ENCODE measurements at regions not wholly inside any gene's neighbourhood (a gene's known extent, or its start where the extent isn't known, plus 50 kb on each side); places are given as distances from the start of the nearest gene placed in this dataset.

GRCh38 chr12:94716339-94716738, 66.0 kb upstream of the TMCC3 start:
- DNase-seq (ENCODE audit: low read depth, low spot score), result no peak

- no peak for DNase-seq (ENCODE audit: low read depth, low spot score)
Observed at GRCh38 chr12:94714378-94715114, 64.2 kb upstream of the TMCC3 start.

- DNase-seq (ENCODE audit: low read depth, low spot score), result no peak
Observed at GRCh38 chr12:94712815-94713515, 62.6 kb upstream of the TMCC3 start.

DNA sequence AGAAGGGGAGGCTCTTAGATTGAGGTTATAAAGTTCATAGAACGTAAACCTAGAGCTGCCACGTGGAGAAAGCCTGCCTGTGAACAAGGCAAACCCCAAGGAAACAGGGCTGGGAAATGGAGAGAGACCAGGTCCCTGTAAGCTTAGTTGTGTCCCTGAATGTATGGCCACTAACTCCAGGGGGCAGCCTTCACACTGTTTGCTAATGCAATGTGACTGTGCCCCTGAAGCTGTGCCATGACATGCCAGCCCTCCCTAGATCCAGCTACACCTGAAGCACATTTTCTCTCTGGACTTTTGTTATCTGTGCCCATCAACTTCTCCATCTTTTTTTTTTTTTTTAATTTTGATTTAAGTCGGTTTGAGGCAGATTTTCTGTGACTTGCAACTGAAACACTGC, 60.6 kb upstream of the TMCC3 start:
- DNase-seq (ENCODE audit: low read depth, low spot score), result no peak

DNA sequence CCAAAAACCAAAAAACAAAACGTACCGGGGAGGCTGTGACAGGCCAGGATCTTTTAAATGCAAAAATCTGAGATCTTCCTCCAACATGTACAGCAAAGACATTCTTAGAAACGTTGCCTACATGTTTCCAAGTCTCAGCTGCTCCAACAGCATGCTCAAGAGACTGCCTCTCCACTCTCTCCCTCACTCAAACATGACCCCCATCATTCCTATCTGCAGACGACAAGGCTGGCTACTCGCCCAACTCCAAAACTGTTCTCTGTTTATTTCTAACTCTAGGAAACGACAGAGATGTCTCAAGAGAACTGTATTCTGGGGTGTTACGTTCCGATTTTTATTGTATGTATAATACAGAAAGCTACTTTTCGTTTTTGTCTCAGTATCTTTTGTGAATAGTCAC, 57.5 kb upstream of the TMCC3 start:
- no peak for DNase-seq (ENCODE audit: low read depth, low spot score)

GRCh38 chr12:94707036-94707435, 56.7 kb upstream of the TMCC3 start:
- no peak for DNase-seq (ENCODE audit: low read depth, low spot score)

- no peak for DNase-seq (ENCODE audit: low read depth, low spot score)
Observed at GRCh38 chr12:94706250-94706661, 55.9 kb upstream of the TMCC3 start.

DNA sequence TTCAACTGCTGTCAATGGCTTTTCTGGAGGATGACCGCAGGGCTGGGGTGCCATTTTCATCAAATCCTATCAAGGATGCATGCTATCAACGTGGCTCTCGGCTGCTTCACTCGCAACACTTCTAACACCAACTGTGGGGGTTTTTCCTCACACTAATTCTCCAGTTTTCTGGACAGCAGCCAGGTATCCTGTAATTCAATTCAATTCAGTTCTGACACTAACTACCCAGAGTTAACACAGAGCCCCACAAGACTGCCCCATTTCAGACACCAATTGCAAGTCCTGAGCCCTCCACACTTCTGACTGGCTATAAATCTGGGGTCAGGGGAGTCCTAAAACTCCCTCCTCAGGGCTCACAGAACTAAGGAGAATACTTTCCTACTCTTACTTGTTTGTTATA, 55.3 kb upstream of the TMCC3 start:
- DNase-seq (ENCODE audit: low read depth, low spot score), result no peak

DNA sequence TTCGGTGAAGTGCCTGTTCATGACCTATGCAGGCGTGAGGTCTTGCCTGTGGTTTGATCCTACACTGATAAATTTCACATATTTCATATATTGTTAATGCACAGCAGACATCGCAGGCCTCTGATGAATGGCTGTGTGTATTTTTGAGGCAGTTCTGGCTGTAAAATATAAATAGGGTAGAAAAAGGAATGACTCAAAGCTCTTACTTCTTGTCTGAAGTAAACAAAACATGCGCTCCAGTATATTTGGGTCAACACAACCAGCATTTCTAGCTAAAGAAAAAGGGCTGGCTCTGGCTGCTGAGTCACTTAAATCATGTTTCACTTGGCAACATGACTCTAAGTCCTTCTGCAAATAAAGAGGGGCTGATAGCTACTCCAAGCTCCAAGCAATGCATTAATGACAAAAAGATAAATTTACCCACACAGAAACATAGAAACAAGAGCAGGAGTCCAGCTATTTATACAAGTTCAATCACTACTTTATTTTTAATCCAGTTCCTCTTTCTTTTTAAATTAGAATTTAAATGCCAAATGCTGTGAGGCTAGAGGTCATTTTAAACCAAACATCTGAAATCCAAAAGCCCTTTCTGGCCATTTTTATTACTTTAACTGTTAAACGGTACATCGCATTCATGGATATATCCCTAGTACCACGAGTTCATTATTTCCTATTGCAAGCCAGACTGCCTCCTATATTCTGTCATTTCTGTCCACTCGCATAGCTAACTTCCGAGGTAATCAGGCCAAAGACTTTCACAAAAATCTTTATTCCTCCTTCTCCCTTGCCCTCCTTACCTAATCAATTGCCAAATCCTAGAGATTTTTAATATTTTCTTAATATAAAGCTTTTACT, 54.3 kb upstream of the TMCC3 start:
- no peak for DNase-seq (ENCODE audit: low read depth, low spot score)

GRCh38 chr12:94702696-94703095, 52.3 kb upstream of the TMCC3 start:
- DNase-seq (ENCODE audit: low read depth, low spot score), result no peak

GRCh38 chr12:94701711-94702110, 51.4 kb upstream of the TMCC3 start:
- no peak for DNase-seq (ENCODE audit: low read depth, low spot score)

DNA sequence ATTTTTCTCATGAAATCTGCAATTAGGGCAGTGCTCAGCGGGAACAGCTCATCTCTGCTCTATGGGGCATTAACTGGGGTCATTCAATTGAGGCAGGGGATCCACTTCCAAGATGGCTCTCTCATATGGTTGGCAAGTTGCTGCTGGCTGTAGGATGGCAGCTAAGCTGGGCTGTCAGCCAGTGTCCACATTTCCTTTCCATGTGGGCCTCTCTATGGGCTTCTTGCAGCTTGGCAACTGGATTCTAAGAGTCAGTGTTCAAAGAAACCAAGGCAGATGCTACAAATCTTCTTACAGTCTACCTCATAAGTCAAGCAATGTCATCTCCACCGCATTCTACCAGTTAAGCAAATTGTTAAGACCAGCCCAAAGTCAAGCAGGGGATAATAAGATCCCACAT, 50.3 kb upstream of the TMCC3 start:
- no peak for DNase-seq (ENCODE audit: low read depth, low spot score)
